Vagina (tissue), 2 donors: ENCODE measurements at regions not wholly inside any gene's neighbourhood (a gene's known extent, or its start where the extent isn't known, plus 50 kb on each side); places are given as distances from the start of the nearest gene placed in this dataset.

ENCODE experiments used
- CTCF ChIP-seq, 3 experiments: fragments of 450-650 bp in 2 of 3; fragments of 200-600 bp in 1 of 3; sonication (generic) in 1 of 3; IDR thresholded peaks; one replicate each; pipeline ENCODE4 v1.5.1; 2017 to 2019; ENCODE audit warnings: antibody characterized with exemption in 3 of 3, mild to moderate bottlenecking in 2 of 3, moderate library complexity in 2 of 3
- POLR2A ChIP-seq, 2 donors: fragments of 450-650 bp; IDR thresholded peaks; one replicate each; pipeline ENCODE4 v1.6.1; 2017; ENCODE audit warnings: antibody characterized with exemption in 2 of 2, mild to moderate bottlenecking in 2 of 2, moderate library complexity in 2 of 2
- POLR2AphosphoS5 ChIP-seq, 2 donors: sonication (generic); formaldehyde crosslinking; IDR thresholded peaks; one replicate each; pipeline ENCODE4 v1.9.0; 2017; ENCODE audit warnings: antibody characterized with exemption in 2 of 2, mild to moderate bottlenecking in 2 of 2, low read depth in 1 of 2; ENCODE audit not compliant: insufficient read depth in 1 of 2

DNA sequence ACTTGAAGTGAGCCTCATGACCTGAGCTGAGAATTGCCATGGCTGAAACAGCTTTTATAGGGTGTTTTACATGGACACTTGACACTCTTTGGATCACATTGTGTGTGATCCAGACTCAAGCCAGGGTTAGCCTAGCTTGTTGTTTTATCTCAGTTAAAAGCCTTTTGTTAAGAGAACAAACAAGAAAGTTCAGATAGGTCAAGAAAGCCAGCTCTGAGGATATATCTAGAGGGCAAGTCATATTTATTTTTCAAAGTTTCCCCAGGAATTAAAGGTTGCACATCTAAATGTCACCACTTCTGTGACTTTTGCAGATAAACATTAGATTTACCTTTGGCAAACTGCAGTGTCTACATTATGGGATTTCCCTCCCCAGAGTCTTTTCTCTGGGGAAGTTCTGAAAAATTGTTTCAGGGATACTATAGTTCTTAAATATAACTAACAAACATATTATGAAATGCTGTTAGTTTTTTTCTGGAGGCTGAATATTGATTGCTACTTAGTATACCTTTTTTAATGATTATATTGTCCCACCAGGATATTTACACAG is 134.5 kb downstream of the C9orf152 start:
- no peak for TF ChIP-seq CTCF (IDR thresholded peaks at IDR 0.05)
- no peak for TF ChIP-seq POLR2AphosphoS5 (IDR thresholded peaks at IDR 0.05; ENCODE audit: insufficient read depth in 1 of 2, low read depth in 1 of 2)
- TF ChIP-seq POLR2A (IDR thresholded peaks at IDR 0.05) = no peak
